ENCODE measurements at regions not wholly inside any gene's neighbourhood (a gene's known extent, or its start where the extent isn't known, plus 50 kb on each side); places are given as distances from the start of the nearest gene placed in this dataset.

DNA sequence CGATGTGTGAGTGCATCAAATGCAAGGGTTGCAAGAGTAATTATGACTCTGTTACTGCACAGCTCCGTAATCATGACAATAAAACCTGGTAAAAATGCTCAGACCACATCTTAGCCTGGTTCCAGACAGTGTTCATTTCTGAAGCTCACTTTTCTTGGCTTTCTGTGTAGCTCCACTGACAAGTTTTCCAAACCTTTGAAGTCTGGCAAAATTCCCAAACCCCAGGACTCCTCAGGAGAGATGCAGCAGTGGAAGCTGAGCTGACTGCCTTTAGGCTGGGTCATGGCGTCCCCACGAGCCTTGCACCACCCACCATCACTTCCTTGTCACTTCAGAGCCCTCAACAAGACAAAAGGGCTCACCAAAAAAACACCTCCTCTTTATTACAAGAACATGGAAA is 131.6 kb upstream of the TAS2R1 start:
- TF ChIP-seq ZNF140 (tag by site-specific recombination; IDR thresholded peaks at IDR 0.05) (no peak), ZFHX2 (tag by site-specific recombination; conservative IDR thresholded peaks at IDR 0.05) (no peak), GLIS2 (tag by site-specific recombination; IDR thresholded peaks at IDR 0.05) (no peak), ZNF266 (tag by site-specific recombination; IDR thresholded peaks at IDR 0.05; ENCODE audit: low read depth) (no peak), ZNF561 (tag by site-specific recombination; IDR thresholded peaks at IDR 0.05; ENCODE audit: borderline replicate concordance) (no peak), ZNF202 (tag by site-specific recombination; IDR thresholded peaks at IDR 0.05; ENCODE audit: borderline replicate concordance) (no peak), ZNF621 (tag by site-specific recombination; IDR thresholded peaks at IDR 0.05) (no peak), ZNF248 (tag by site-specific recombination; IDR thresholded peaks at IDR 0.05) (no peak), ZFP41 (tag by site-specific recombination; IDR thresholded peaks at IDR 0.05; ENCODE audit: borderline replicate concordance) (no peak)
- TF ChIP-seq, protein P1, sequence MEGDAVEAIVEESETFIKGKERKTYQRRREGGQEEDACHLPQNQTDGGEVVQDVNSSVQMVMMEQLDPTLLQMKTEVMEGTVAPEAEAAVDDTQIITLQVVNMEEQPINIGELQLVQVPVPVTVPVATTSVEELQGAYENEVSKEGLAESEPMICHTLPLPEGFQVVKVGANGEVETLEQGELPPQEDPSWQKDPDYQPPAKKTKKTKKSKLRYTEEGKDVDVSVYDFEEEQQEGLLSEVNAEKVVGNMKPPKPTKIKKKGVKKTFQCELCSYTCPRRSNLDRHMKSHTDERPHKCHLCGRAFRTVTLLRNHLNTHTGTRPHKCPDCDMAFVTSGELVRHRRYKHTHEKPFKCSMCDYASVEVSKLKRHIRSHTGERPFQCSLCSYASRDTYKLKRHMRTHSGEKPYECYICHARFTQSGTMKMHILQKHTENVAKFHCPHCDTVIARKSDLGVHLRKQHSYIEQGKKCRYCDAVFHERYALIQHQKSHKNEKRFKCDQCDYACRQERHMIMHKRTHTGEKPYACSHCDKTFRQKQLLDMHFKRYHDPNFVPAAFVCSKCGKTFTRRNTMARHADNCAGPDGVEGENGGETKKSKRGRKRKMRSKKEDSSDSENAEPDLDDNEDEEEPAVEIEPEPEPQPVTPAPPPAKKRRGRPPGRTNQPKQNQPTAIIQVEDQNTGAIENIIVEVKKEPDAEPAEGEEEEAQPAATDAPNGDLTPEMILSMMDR (tag by site-specific recombination; IDR thresholded peaks at IDR 0.05), result no peak
- TF ChIP-seq, protein P2, sequence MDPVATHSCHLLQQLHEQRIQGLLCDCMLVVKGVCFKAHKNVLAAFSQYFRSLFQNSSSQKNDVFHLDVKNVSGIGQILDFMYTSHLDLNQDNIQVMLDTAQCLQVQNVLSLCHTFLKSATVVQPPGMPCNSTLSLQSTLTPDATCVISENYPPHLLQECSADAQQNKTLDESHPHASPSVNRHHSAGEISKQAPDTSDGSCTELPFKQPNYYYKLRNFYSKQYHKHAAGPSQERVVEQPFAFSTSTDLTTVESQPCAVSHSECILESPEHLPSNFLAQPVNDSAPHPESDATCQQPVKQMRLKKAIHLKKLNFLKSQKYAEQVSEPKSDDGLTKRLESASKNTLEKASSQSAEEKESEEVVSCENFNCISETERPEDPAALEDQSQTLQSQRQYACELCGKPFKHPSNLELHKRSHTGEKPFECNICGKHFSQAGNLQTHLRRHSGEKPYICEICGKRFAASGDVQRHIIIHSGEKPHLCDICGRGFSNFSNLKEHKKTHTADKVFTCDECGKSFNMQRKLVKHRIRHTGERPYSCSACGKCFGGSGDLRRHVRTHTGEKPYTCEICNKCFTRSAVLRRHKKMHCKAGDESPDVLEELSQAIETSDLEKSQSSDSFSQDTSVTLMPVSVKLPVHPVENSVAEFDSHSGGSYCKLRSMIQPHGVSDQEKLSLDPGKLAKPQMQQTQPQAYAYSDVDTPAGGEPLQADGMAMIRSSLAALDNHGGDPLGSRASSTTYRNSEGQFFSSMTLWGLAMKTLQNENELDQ (tag by site-specific recombination; IDR thresholded peaks at IDR 0.05; ENCODE audit: low read depth), result no peak
- TF ChIP-seq, protein P3, sequence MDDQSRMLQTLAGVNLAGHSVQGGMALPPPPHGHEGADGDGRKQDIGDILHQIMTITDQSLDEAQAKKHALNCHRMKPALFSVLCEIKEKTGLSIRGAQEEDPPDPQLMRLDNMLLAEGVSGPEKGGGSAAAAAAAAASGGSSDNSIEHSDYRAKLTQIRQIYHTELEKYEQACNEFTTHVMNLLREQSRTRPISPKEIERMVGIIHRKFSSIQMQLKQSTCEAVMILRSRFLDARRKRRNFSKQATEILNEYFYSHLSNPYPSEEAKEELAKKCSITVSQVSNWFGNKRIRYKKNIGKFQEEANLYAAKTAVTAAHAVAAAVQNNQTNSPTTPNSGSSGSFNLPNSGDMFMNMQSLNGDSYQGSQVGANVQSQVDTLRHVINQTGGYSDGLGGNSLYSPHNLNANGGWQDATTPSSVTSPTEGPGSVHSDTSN (CRISPR knock-in tag; IDR thresholded peaks at IDR 0.05), result no peak
- TF ChIP-seq, protein P4, sequence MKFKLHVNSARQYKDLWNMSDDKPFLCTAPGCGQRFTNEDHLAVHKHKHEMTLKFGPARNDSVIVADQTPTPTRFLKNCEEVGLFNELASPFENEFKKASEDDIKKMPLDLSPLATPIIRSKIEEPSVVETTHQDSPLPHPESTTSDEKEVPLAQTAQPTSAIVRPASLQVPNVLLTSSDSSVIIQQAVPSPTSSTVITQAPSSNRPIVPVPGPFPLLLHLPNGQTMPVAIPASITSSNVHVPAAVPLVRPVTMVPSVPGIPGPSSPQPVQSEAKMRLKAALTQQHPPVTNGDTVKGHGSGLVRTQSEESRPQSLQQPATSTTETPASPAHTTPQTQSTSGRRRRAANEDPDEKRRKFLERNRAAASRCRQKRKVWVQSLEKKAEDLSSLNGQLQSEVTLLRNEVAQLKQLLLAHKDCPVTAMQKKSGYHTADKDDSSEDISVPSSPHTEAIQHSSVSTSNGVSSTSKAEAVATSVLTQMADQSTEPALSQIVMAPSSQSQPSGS (tag by site-specific recombination; IDR thresholded peaks at IDR 0.05; ENCODE audit: low read depth), result no peak

Measured in HEK293 (cell line).